Common myeloid progenitor, CD34-positive (primary cell): ENCODE measurements at regions not wholly inside any gene's neighbourhood (a gene's known extent, or its start where the extent isn't known, plus 50 kb on each side); places are given as distances from the start of the nearest gene placed in this dataset.

ENCODE experiments used
- CTCF ChIA-PET: fragments of 350-600 bp; sonication (Branson Sonifier 250); formaldehyde crosslinking; loops from one replicate; lab custom pipeline; 2021; ENCODE audit warnings: antibody characterized with exemption; lab: Charles Lee
- POLR2A ChIA-PET: fragments of 350-600 bp; sonication (Branson Sonifier 250); formaldehyde crosslinking; loops from one replicate; lab custom pipeline; 2021; ENCODE audit warnings: antibody characterized with exemption; lab: Charles Lee
- DNase-seq, 3 donors: peaks; one replicate each; pipeline versions ENCODE4 v3.0.0 to v3.0.0-alpha.2; 2013
- H3K27ac ChIP-seq, 2 experiments: 1 replicate in 1 of 2; 2 replicates in 1 of 2; pipeline ENCODE4 v1.7.0; 2013; ENCODE audit warnings: inconsistent platforms in 2 of 2, low read length in 2 of 2, mild to moderate bottlenecking in 2 of 2, low read depth in 1 of 2, moderate library complexity in 1 of 2; ENCODE audit not compliant: severe bottlenecking in 2 of 2, insufficient read depth in 1 of 2, poor library complexity in 1 of 2
- H3K27me3 ChIP-seq, 5 experiments: replicated peaks in 2 of 5; 1 replicate in 3 of 5; 2 replicates in 2 of 5; pipeline versions ENCODE4 v1.6.1 to v1.7.0; 2013; ENCODE audit warnings: low read length in 4 of 5, mild to moderate bottlenecking in 2 of 5, moderate library complexity in 2 of 5, inconsistent platforms in 1 of 5; ENCODE audit not compliant: insufficient read depth in 5 of 5, control insufficient read depth in 4 of 5
- H3K36me3 ChIP-seq, 4 experiments: 1 replicate in 2 of 4; 2 replicates in 2 of 4; pipeline versions ENCODE4 v1.6.1 to v1.7.0; 2013; ENCODE audit warnings: low read length in 3 of 4, control low read depth in 1 of 4, mild to moderate bottlenecking in 1 of 4; ENCODE audit not compliant: control insufficient read depth in 4 of 4, insufficient read depth in 4 of 4
- H3K4me1 ChIP-seq, 4 experiments: 1 replicate in 3 of 4; 2 replicates in 1 of 4; pipeline versions ENCODE4 v1.6.1 to v1.7.1; 2013; ENCODE audit warnings: low read length in 3 of 4, mild to moderate bottlenecking in 3 of 4, control low read depth in 1 of 4, inconsistent platforms in 1 of 4, moderate library complexity in 1 of 4; ENCODE audit not compliant: control insufficient read depth in 4 of 4, insufficient read depth in 4 of 4; ENCODE audit errors: control extremely low read depth in 1 of 4
- H3K4me3 ChIP-seq, 7 experiments: 1 replicate in 4 of 7; 2 replicates in 3 of 7; pipeline versions ENCODE4 v1.5.1 to v1.7.0; 2013; ENCODE audit warnings: mild to moderate bottlenecking in 7 of 7, low read length in 6 of 7, moderate library complexity in 6 of 7, inconsistent platforms in 2 of 7, low read depth in 2 of 7, control low read depth in 1 of 7; ENCODE audit not compliant: insufficient read depth in 4 of 7, control insufficient read depth in 1 of 7; ENCODE audit errors: extremely low read depth in 1 of 7
- H3K9me3 ChIP-seq, 5 experiments: 1 replicate in 4 of 5; 2 replicates in 1 of 5; pipeline versions ENCODE4 v1.6.1 to v1.7.1; 2013; ENCODE audit warnings: low read length in 4 of 5, mild to moderate bottlenecking in 2 of 5, inconsistent platforms in 1 of 5, low read depth in 1 of 5, moderate library complexity in 1 of 5; ENCODE audit not compliant: control insufficient read depth in 4 of 5, insufficient read depth in 2 of 5; ENCODE audit errors: control extremely low read depth in 1 of 5
- WGBS: methylation state at CpG from one replicate; pipeline ENCODE4 v1.1.5; 2013; ENCODE audit not compliant: insufficient coverage; 5-methylcytosine and 5-hydroxymethylcytosine counted together

DNA sequence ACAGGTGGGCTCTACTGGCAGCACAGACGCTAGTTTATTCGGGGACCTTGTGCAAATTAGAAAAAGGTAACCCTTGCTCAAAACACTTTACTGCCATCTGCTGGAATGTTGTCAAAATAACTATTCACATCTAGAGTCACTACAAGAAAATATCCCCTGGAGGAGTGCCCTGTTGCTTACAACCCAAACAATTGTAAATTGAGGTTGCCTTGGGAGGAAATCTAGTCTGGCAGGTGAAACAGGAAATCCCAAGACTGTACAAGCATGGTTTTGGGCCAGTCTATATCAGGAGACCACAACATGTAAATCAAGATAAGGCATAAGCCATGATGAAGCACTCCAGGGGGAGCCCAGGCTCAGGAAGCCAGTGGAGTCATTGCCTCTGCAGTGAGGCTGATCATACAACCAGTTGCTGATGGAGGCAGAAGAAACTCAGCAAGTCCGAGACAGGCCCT lies 136.8 kb upstream of the ACP3 start:
- H3K27ac ChIP-seq: no peak overlapping the region
- peaks cover 0 to 14% (median 5%) of the 10 kb centered on the region in 4 experiments for H3K4me1 ChIP-seq
- ChIA-PET POLR2A (no interaction called here), CTCF (interaction anchor here (1.3 to 2.2 kb wide), 3 partner anchors 10 to 142 kb away, joined by 3 to 15 read pairs (median 5); no protein-coding TSS in a partner anchor)
- peaks cover 0 to 6% (median 0%) of the 10 kb centered on the region in 5 experiments for H3K27me3 ChIP-seq
- WGBS: 0% methylated on average over 1 of the region's 3 CpGs
- H3K4me3 ChIP-seq: peak overlapping the region in 1 of 7 experiments; percentile 34
- no peaks in the 10 kb centered on the region for H3K9me3 ChIP-seq
- no peaks in the 10 kb centered on the region for H3K36me3 ChIP-seq
- DNase-seq: peak; percentile 82 to 93 (median 89)

DNA sequence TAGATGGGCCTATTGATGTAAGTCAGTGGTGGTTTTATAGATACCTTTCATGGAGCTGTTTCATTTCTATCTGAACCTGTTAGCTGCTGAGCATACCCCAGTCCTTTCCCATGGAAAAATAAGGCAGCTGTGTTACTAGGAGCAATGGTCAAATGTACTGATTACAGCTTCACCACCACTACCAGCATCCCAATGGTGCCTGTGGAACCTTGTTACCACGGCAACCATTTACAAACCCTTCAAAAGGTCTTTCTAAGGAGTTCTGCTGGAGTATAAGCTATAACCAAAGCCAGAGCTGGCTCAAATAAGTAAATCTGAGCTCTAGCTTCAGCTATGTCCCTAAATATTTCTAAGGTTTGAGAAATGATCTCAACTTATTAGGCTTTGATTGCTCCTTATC lies 133.4 kb upstream of the ACP3 start:
- Histone ChIP-seq H3K4me3 (no peak overlapping the region), H3K27ac (no peak overlapping the region), H3K9me3 (no peaks in the 10 kb centered on the region), H3K4me1 (peaks cover 0 to 14% (median 5%) of the 10 kb centered on the region in 4 experiments), H3K36me3 (no peaks in the 10 kb centered on the region), H3K27me3 (peaks cover 0 to 4% (median 0%) of the 10 kb centered on the region in 5 experiments)
- ChIA-PET CTCF (interaction anchor here (1.2 to 2.4 kb wide), 4 partner anchors 13 to 634 kb away, joined by 3 to 12 read pairs (median 4); no protein-coding TSS in a partner anchor), POLR2A (no interaction called here)
- WGBS: 100% methylated on average over 1 of the region's 1 CpG
- no peak for DNase-seq

DNA sequence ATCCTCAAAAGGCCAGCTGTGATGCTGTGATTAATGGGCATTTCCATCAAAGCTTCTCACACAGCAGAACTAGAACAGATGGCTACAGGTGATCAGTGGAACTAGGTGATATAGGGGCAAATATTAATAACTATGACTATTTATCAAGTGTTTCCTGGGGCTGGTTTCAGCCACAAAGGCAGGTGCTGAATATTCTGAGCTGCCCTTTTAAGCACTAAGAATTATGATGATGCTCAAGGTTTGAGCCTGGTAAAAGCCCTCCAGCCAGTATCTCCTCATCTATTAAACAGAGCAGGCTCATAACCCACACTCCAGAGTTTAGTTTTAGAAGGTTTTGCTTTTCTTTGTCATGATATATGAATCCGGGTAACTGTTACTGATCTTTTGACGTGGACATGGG lies 129.5 kb upstream of the ACP3 start:
- CTCF ChIA-PET: interaction anchor here (0.8 to 1.8 kb wide), 3 partner anchors 23 to 164 kb away, joined by 3 to 5 read pairs (median 5); no protein-coding TSS in a partner anchor
- no peak overlapping the region for H3K27ac ChIP-seq
- peaks cover 0 to 3% (median 0%) of the 10 kb centered on the region in 4 experiments for H3K4me1 ChIP-seq
- POLR2A ChIA-PET: no interaction called here
- 100% methylated on average over 2 of the region's 2 CpGs for WGBS
- H3K4me3 ChIP-seq: no peak overlapping the region
- H3K27me3 ChIP-seq: peaks cover 0 to 4% (median 0%) of the 10 kb centered on the region in 5 experiments
- DNase-seq: no peak
- no peaks in the 10 kb centered on the region for H3K36me3 ChIP-seq
- H3K9me3 ChIP-seq: no peaks in the 10 kb centered on the region

- H3K27ac ChIP-seq: peak overlapping the region in 1 of 2 experiments; percentile 29
- H3K27me3 ChIP-seq: peaks cover 0 to 4% (median 0%) of the 10 kb centered on the region in 5 experiments
- peak in 2 of 3 donors; percentile 3 to 6 for DNase-seq
- H3K4me1 ChIP-seq: peaks cover 0 to 3% (median 0%) of the 10 kb centered on the region in 4 experiments
- ChIA-PET CTCF (interaction anchor here (1.9 kb wide), 1 partner anchor 10 kb away, joined by 5 read pairs; no protein-coding TSS in a partner anchor), POLR2A (no interaction called here)
- no peak overlapping the region for H3K4me3 ChIP-seq
- no peaks in the 10 kb centered on the region for H3K9me3 ChIP-seq
- WGBS: 33% methylated on average over 3 of the region's 3 CpGs
- no peaks in the 10 kb centered on the region for H3K36me3 ChIP-seq
Observed at GRCh38 chr3:132189601-132190000, 127.6 kb upstream of the ACP3 start.

DNA sequence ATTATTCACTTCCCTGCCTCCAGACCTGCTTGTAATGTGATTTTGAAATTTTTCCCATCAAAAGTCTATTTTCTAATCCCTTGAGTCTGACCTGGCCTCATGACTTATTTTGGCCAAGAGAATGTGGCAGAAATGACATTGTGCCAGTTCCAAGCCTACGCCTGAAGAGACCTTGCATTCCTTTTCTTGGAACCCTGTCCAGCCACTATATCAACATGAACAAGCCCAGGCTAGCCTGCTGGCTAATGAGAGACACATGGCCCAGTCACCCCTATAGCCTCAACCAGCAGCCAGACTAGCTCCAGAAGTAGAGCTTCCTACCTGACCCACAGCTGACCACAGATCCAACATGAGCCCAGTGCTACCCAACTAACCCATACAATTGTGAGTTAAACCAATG lies 121.1 kb upstream of the ACP3 start:
- no peaks in the 10 kb centered on the region for H3K4me1 ChIP-seq
- no peak overlapping the region for H3K27ac ChIP-seq
- no peaks in the 10 kb centered on the region for H3K9me3 ChIP-seq
- H3K27me3 ChIP-seq: no peaks in the 10 kb centered on the region
- no peak overlapping the region for H3K4me3 ChIP-seq
- ChIA-PET POLR2A (no interaction called here), CTCF (interaction anchor here (1.2 kb wide), 1 partner anchor 11 kb away, joined by 5 read pairs; no protein-coding TSS in a partner anchor)
- no peak for DNase-seq
- WGBS: 83% methylated on average over 1 of the region's 1 CpG
- H3K36me3 ChIP-seq: no peaks in the 10 kb centered on the region

- Histone ChIP-seq H3K27me3 (no peaks in the 10 kb centered on the region), H3K27ac (no peak overlapping the region), H3K4me1 (no peaks in the 10 kb centered on the region), H3K36me3 (no peaks in the 10 kb centered on the region), H3K9me3 (no peaks in the 10 kb centered on the region), H3K4me3 (no peak overlapping the region)
- DNase-seq: no peak
- ChIA-PET POLR2A (no interaction called here), CTCF (no interaction called here)
Observed at GRCh38 chr3:132198516-132198915, 118.7 kb upstream of the ACP3 start.

DNA sequence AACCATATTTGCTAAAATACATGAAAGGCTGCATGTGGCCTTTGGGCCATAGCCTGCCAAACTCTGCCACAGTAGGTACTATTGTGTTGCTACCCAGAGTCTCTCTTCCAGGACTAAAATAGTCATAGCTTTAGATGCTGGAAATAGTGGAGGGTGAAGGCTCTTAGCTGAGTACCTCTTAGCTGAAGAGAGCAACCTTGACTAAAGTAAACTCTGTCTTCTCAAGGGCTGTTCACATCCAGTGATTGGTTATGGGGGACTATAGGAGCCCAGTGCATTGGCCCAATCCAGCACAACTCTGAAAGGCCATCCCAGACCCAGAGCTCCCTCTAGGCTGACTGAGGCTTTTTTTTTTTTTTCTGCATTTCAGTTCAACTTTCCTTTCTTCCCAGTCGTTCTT lies 117.8 kb upstream of the ACP3 start:
- no peak for DNase-seq
- ChIA-PET CTCF (interaction anchor here (1.0 to 1.9 kb wide), 2 partner anchors 9 to 11 kb away, joined by 3 to 5 read pairs; no protein-coding TSS in a partner anchor), POLR2A (no interaction called here)
- H3K4me1 ChIP-seq: peaks cover 0 to 4% (median 0%) of the 10 kb centered on the region in 4 experiments
- WGBS: 100% methylated on average over 1 of the region's 1 CpG
- H3K36me3 ChIP-seq: no peaks in the 10 kb centered on the region
- H3K27me3 ChIP-seq: no peaks in the 10 kb centered on the region
- no peaks in the 10 kb centered on the region for H3K9me3 ChIP-seq
- H3K4me3 ChIP-seq: no peak overlapping the region
- no peak overlapping the region for H3K27ac ChIP-seq
